Breast epithelium (tissue), 4 donors: ENCODE measurements at regions not wholly inside any gene's neighbourhood (a gene's known extent, or its start where the extent isn't known, plus 50 kb on each side); places are given as distances from the start of the nearest gene placed in this dataset.

Experiments used
- DNase-seq, 2 donors: peaks; one replicate each; pipeline ENCODE4 v3.0.0-alpha.2; 2019; ENCODE audit warnings: low spot score in 2 of 2
- H3K27ac ChIP-seq, 2 donors: fragments of 200-600 bp; sonication (generic) in 1 of 2; one replicate each; pipeline ENCODE4 v1.5.1; 2016 to 2019; ENCODE audit warnings: mild to moderate bottlenecking in 1 of 2
- H3K27me3 ChIP-seq, 2 donors: fragments of 200-600 bp; sonication (generic) in 1 of 2; one replicate each; pipeline versions ENCODE4 v1.5.1 to v1.6.0; 2017 to 2019; ENCODE audit warnings: control low read depth in 1 of 2, mild to moderate bottlenecking in 1 of 2
- H3K36me3 ChIP-seq: fragments of 200-600 bp; one replicate; pipeline ENCODE4 v1.5.1; 2019
- H3K4me1 ChIP-seq, 2 donors: fragments of 200-600 bp; sonication (generic); one replicate each; pipeline ENCODE4 v1.5.1; 2016 to 2019; ENCODE audit warnings: control low read depth in 1 of 2
- H3K4me3 ChIP-seq, 3 donors: fragments of 200-600 bp; sonication (generic); 1 replicate in 2 of 3; 2 replicates in 1 of 3; pipeline ENCODE4 v1.5.1; 2016 to 2019; ENCODE audit warnings: mild to moderate bottlenecking in 3 of 3, moderate library complexity in 2 of 3
- H3K9me3 ChIP-seq, 2 donors: fragments of 200-600 bp; sonication (generic) in 1 of 2; one replicate each; pipeline ENCODE4 v1.5.1; 2016 to 2019; ENCODE audit warnings: control low read depth in 1 of 2
- CTCF ChIP-seq, 3 donors: fragments of 450-650 bp; IDR thresholded peaks; one replicate each; pipeline ENCODE4 v1.5.1; 2016 to 2017; ENCODE audit warnings: antibody characterized with exemption in 3 of 3, mild to moderate bottlenecking in 3 of 3, moderate library complexity in 3 of 3
- POLR2A ChIP-seq: fragments of 450-650 bp; IDR thresholded peaks from one replicate; pipeline ENCODE4 v1.6.1; 2016; ENCODE audit warnings: antibody characterized with exemption, mild to moderate bottlenecking, moderate library complexity
- POLR2AphosphoS5 ChIP-seq, 3 donors: sonication (generic); formaldehyde crosslinking; IDR thresholded peaks; one replicate each; pipeline ENCODE4 v1.6.1; 2017; ENCODE audit warnings: antibody characterized with exemption in 3 of 3
- intact Hi-C: fragments of 100-400 bp; cut with DNase I; formaldehyde crosslinking; loops from one replicate; pipeline ENCODE4 v1.15.1; 2023; ENCODE audit warnings: low total_unique reads

GRCh38 chr13:50609011-50609410 is 234.5 kb downstream of the DLEU7 start:
- Histone ChIP-seq H3K9me3 (no peaks in the 10 kb centered on the region), H3K36me3 (no peaks in the 10 kb centered on the region), H3K27me3 (no peaks in the 10 kb centered on the region), H3K4me1 (no peaks in the 10 kb centered on the region), H3K27ac (no peak overlapping the region), H3K4me3 (no peak overlapping the region)
- DNase-seq: no peak
- TF ChIP-seq POLR2A (no peak), POLR2AphosphoS5 (IDR thresholded peaks at IDR 0.05) (no peak), CTCF (IDR thresholded peaks at IDR 0.05) (no peak)
- intact Hi-C loops: no loop called here

- intact Hi-C loops: no loop called here
Measured at GRCh38 chr13:50610238-50610637, 233.3 kb downstream of the DLEU7 start.

GRCh38 chr13:50611117-50611781 is 232.2 kb downstream of the DLEU7 start:
- intact Hi-C loops: no loop called here
- no peaks in the 10 kb centered on the region for H3K36me3 ChIP-seq
- no peak overlapping the region for H3K4me3 ChIP-seq
- H3K27me3 ChIP-seq: no peaks in the 10 kb centered on the region
- H3K4me1 ChIP-seq: no peaks in the 10 kb centered on the region
- no peak for DNase-seq
- H3K27ac ChIP-seq: no peak overlapping the region
- TF ChIP-seq POLR2A: no peak
- no peak for TF ChIP-seq POLR2AphosphoS5 (IDR thresholded peaks at IDR 0.05)
- no peak for TF ChIP-seq CTCF (IDR thresholded peaks at IDR 0.05)
- H3K9me3 ChIP-seq: no peaks in the 10 kb centered on the region

More at GRCh38 chr13:50610238-50610637, 233.3 kb downstream of the DLEU7 start:
- Histone ChIP-seq H3K4me1 (no peaks in the 10 kb centered on the region), H3K4me3 (no peak overlapping the region), H3K27me3 (no peaks in the 10 kb centered on the region), H3K9me3 (no peaks in the 10 kb centered on the region), H3K27ac (no peak overlapping the region), H3K36me3 (no peaks in the 10 kb centered on the region)
- no peak for DNase-seq
- TF ChIP-seq POLR2AphosphoS5 (IDR thresholded peaks at IDR 0.05) (no peak), POLR2A (no peak), CTCF (IDR thresholded peaks at IDR 0.05) (no peak)

GRCh38 chr13:50612717-50613116 is 230.8 kb downstream of the DLEU7 start:
- TF ChIP-seq POLR2AphosphoS5 (IDR thresholded peaks at IDR 0.05) (no peak), CTCF (IDR thresholded peaks at IDR 0.05) (no peak), POLR2A (no peak)
- H3K4me1 ChIP-seq: no peaks in the 10 kb centered on the region
- no peaks in the 10 kb centered on the region for H3K36me3 ChIP-seq
- no peak overlapping the region for H3K27ac ChIP-seq
- H3K4me3 ChIP-seq: no peak overlapping the region
- no peak for DNase-seq
- no peaks in the 10 kb centered on the region for H3K27me3 ChIP-seq
- H3K9me3 ChIP-seq: no peaks in the 10 kb centered on the region
- intact Hi-C loops: no loop called here

- H3K9me3 ChIP-seq: no peaks in the 10 kb centered on the region
- H3K27me3 ChIP-seq: no peaks in the 10 kb centered on the region
- H3K36me3 ChIP-seq: no peaks in the 10 kb centered on the region
- TF ChIP-seq POLR2A (no peak), CTCF (IDR thresholded peaks at IDR 0.05) (no peak), POLR2AphosphoS5 (IDR thresholded peaks at IDR 0.05) (no peak)
- no peak overlapping the region for H3K27ac ChIP-seq
- no peak for DNase-seq
- H3K4me3 ChIP-seq: no peak overlapping the region
- intact Hi-C loops: no loop called here
- no peaks in the 10 kb centered on the region for H3K4me1 ChIP-seq
Measured at GRCh38 chr13:50613356-50613831, 230.1 kb downstream of the DLEU7 start.
